HepG2 (cell line): ENCODE measurements at regions not wholly inside any gene's neighbourhood (a gene's known extent, or its start where the extent isn't known, plus 50 kb on each side); places are given as distances from the start of the nearest gene placed in this dataset.

Source experiments
- ATAC-seq: fragments of 200-7000 bp; cut with Tn5 transposase; 3 replicates; pipeline ENCODE4 v1.9.1; 2020; ENCODE audit warnings: mild to moderate bottlenecking, moderate library complexity
- BruUV-seq: library from RNA; stranded (reverse); fragments of 400-500 nt; replicated peaks from 2 replicates; lab custom pipeline; 2021; lab: Mats Ljungman, UMichigan
- CTCF ChIA-PET: fragments of 300-600 bp; formaldehyde crosslinking; extraction: SDS; loops from one replicate; lab custom pipeline; 2021; ENCODE audit warnings: low total read pairs, inconsistent platforms, low intra/inter-chr PET ratio; lab: Yijun Ruan, JAX
- POLR2A ChIA-PET: fragments of 350-600 bp; sonication (Branson Sonifier 250); formaldehyde crosslinking; loops from one replicate; lab custom pipeline; 2020; ENCODE audit warnings: antibody characterized with exemption, inconsistent platforms; lab: Yijun Ruan, JAX
- DNase-seq: peaks from one replicate; pipeline ENCODE4 v3.0.0-alpha.2; 2015; ENCODE audit warnings: low spot score
- FAIRE-seq: peaks from 3 replicates; lab custom pipeline; 2011; peaks lifted over from hg19 to GRCh38; lab: Jason Lieb, UNC
- H2AFZ ChIP-seq: one replicate; pipeline ENCODE4 v1.6.1; 2011; ENCODE audit warnings: low read length, inconsistent platforms
- H3K27ac ChIP-seq: fragments of 300-600 bp; 3 replicates; pipeline ENCODE4 v1.8.0; 2011; ENCODE audit warnings: mixed run types, mild to moderate bottlenecking, mixed read lengths, low read length, inconsistent platforms; ENCODE audit not compliant: insufficient read depth; ENCODE audit errors: extremely low read length
- H3K27me3 ChIP-seq, 2 experiments: fragments of 200-600 bp in 1 of 2; 2 replicates in 1 of 2; 3 replicates in 1 of 2; pipeline versions ENCODE4 v1.6.0 to v1.8.0; 2011; ENCODE audit warnings: low read length in 2 of 2, mild to moderate bottlenecking in 2 of 2, moderate library complexity in 2 of 2, inconsistent platforms in 1 of 2; ENCODE audit not compliant: insufficient read depth in 2 of 2, control insufficient read depth in 1 of 2
- H3K36me3 ChIP-seq, 2 experiments: fragments of 200-600 bp in 1 of 2; replicated peaks in 1 of 2; 2 replicates in 1 of 2; 3 replicates in 1 of 2; pipeline versions ENCODE4 v1.5.1 to v1.8.0; 2011; ENCODE audit warnings: low read length in 2 of 2, inconsistent platforms in 1 of 2; ENCODE audit not compliant: insufficient read depth in 2 of 2, control insufficient read depth in 1 of 2
- H3K4me1 ChIP-seq: 2 replicates; pipeline ENCODE4 v1.5.1; 2012; ENCODE audit warnings: low read length, inconsistent platforms; ENCODE audit not compliant: insufficient read depth
- H3K4me2 ChIP-seq: 2 replicates; pipeline ENCODE4 v1.6.0; 2011; ENCODE audit warnings: low read depth, low read length, inconsistent platforms
- H3K4me3 ChIP-seq, 3 experiments: fragments of 200-600 bp in 1 of 3; sonication (generic), shearing (Covaris generic) in 1 of 3; replicated peaks in 1 of 3; 2 replicates each; pipeline ENCODE4 v1.5.1; 2011 to 2016; ENCODE audit warnings: low read length in 3 of 3, inconsistent platforms in 2 of 3, low read depth in 2 of 3, mild to moderate bottlenecking in 2 of 3, control low read depth in 1 of 3, mixed read lengths in 1 of 3; ENCODE audit not compliant: insufficient read depth in 1 of 3
- H3K79me2 ChIP-seq: one replicate; pipeline ENCODE4 v1.6.1; 2011; ENCODE audit warnings: low read length, inconsistent platforms; ENCODE audit not compliant: insufficient read depth
- H3K9ac ChIP-seq: 2 replicates; pipeline ENCODE4 v1.6.0; 2011; ENCODE audit warnings: mild to moderate bottlenecking, low read depth, low read length, inconsistent platforms; ENCODE audit not compliant: insufficient read depth
- H3K9me3 ChIP-seq: 2 replicates; pipeline ENCODE4 v1.5.1; 2012; ENCODE audit warnings: mild to moderate bottlenecking, low read length
- H4K20me1 ChIP-seq: 2 replicates; pipeline ENCODE4 v1.6.0; 2011; ENCODE audit warnings: inconsistent platforms, mild to moderate bottlenecking, low read length, moderate library complexity; ENCODE audit not compliant: insufficient read depth
- FOXC1 ChIP-seq: sonication (generic); formaldehyde crosslinking; IDR thresholded peaks from 2 replicates; pipeline ENCODE4 v1.8.0; 2022; ENCODE audit warnings: mild to moderate bottlenecking, missing genetic modification reagents, borderline replicate concordance
- HHEX ChIP-seq: IDR thresholded peaks from 2 replicates; pipeline ENCODE4 v1.6.1; 2016; ENCODE audit warnings: control low read depth
- HNRNPLL ChIP-seq: fragments of 200-400 bp; formaldehyde crosslinking; IDR thresholded peaks from 2 replicates; pipeline ENCODE4 v1.6.1; 2017; ENCODE audit warnings: mild to moderate bottlenecking, low read depth, low read length; ENCODE audit not compliant: poor library complexity, severe bottlenecking
- IRF9 ChIP-seq: sonication (generic); formaldehyde crosslinking; IDR thresholded peaks from 2 replicates; pipeline ENCODE4 v1.8.0; 2022; ENCODE audit warnings: missing genetic modification reagents, mild to moderate bottlenecking, borderline replicate concordance
- SOX6 ChIP-seq, 2 experiments: fragments of 450-650 bp in 1 of 2; sonication (generic) in 1 of 2; formaldehyde crosslinking in 1 of 2; IDR thresholded peaks; 2 replicates each; pipeline versions ENCODE4 v1.4.0 to v1.6.1; 2017 to 2020; ENCODE audit warnings: antibody characterized with exemption in 1 of 2, mild to moderate bottlenecking in 1 of 2, missing genetic modification reagents in 1 of 2
- ZBTB1 ChIP-seq: sonication (generic); formaldehyde crosslinking; IDR thresholded peaks from 2 replicates; pipeline ENCODE4 v1.4.0; 2020; ENCODE audit warnings: missing genetic modification reagents, borderline replicate concordance
- ZNF263 ChIP-seq: sonication (generic); formaldehyde crosslinking; IDR thresholded peaks from 2 replicates; pipeline ENCODE4 v1.4.0; 2020; ENCODE audit warnings: missing genetic modification reagents
- ZNF629 ChIP-seq: sonication (generic); formaldehyde crosslinking; conservative IDR thresholded peaks from 2 replicates; pipeline ENCODE4 v1.5.0; 2020; ENCODE audit warnings: missing genetic modification reagents
- ZNF883 ChIP-seq: sonication (generic); formaldehyde crosslinking; IDR thresholded peaks from 2 replicates; pipeline ENCODE4 v1.5.1; 2020; ENCODE audit warnings: mild to moderate bottlenecking, missing genetic modification reagents; ENCODE audit errors: not compliant biosample characterization
- WGBS: methylation state at CpG from one replicate; pipeline ENCODE4 v1.1.6; 2017; ENCODE audit warnings: low lambda C conversion rate; 5-methylcytosine and 5-hydroxymethylcytosine counted together
- in situ Hi-C: cut with HindIII; loops from 2 replicates; pipeline ENCODE4 v1.10.0; 2017; ENCODE audit warnings: low pct_unique_long_range_greater_than_20kb; ENCODE audit not compliant: extremely low pct_ligation_motif_present
- intact Hi-C: fragments of 100-400 bp; cut with micrococcal nuclease; formaldehyde crosslinking; loops from one replicate; pipeline ENCODE4 v1.10.0; 2022; ENCODE audit not compliant: unreplicated experiment

- TF ChIP-seq IRF9 (CRISPR knock-in tag) (0 out of 2 replicates have a peak, but pooled peaks have one; percentile 30), ZBTB1 (CRISPR knock-in tag) (no peak), FOXC1 (CRISPR knock-in tag) (peak; percentile 38; the same call in 1 of the 2 replicates), SOX6 (IDR thresholded peaks at IDR 0.05) (no peak), SOX6 (CRISPR knock-in tag; IDR thresholded peaks at IDR 0.05) (0 out of 2 replicates have a peak, but pooled peaks have one; percentile 42), HHEX (no peak), ZNF883 (CRISPR knock-in tag) (no peak)
Measured at GRCh38 chr18:75125382-75126331, 83.3 kb downstream of the PTGR3 start (continued).

- Histone ChIP-seq H3K27ac (no peak overlapping the region), H3K9ac (no peak overlapping the region), H4K20me1 (no peaks in the 10 kb centered on the region), H3K36me3 (no peaks in the 10 kb centered on the region), H3K4me3 (no peak overlapping the region), H3K4me2 (peak overlapping the region; percentile 74; the same call in 1 of the 2 replicates), H3K27me3 (peaks cover 1 to 25% of the 10 kb centered on the region in 2 experiments; a peak in 2 of 5 replicates), H3K79me2 (no peaks in the 10 kb centered on the region), H3K4me1 (peaks cover 31% of the 10 kb centered on the region)
- ChIA-PET POLR2A (no interaction called here), CTCF (no interaction called here)
- WGBS, result 75% methylated on average over 10 of the region's 16 CpGs
- intact Hi-C loops, result no loop called here
- no peak for ATAC-seq
- in situ Hi-C loops, result no loop called here
- no peak for DNase-seq
- no TSS peak for BruUV-seq
- FAIRE-seq, result no peak
- no peak for TF ChIP-seq ZNF629 (CRISPR knock-in tag)
- TF ChIP-seq ZNF263 (CRISPR knock-in tag), result peak; percentile 65; the same call in 1 of the 2 replicates
- TF ChIP-seq HNRNPLL, result no peak
- TF ChIP-seq, all 625 proteins: peak for 1
- Histone ChIP-seq H2AFZ (no peak overlapping the region), H3K9me3 (no peaks in the 10 kb centered on the region)
Measured at GRCh38 chr18:75124991-75125381, 84.0 kb downstream of the PTGR3 start.
